HG03045 (cell line): ENCODE measurements at regions not wholly inside any gene's neighbourhood (a gene's known extent, or its start where the extent isn't known, plus 50 kb on each side); places are given as distances from the start of the nearest gene placed in this dataset.
"Not testable (repeated sequence)": the region's sequence is repeated elsewhere in the genome, so short reads cannot be mapped to it uniquely, and the experiment has no call there.

Source experiments
- ATAC-seq: cut with Tn5 transposase; IDR thresholded peaks from one replicate; pipeline ENCODE4 v1.9.1; 2021; ENCODE audit warnings: mild to moderate bottlenecking, moderate library complexity; ENCODE audit not compliant: unreplicated experiment

DNA sequence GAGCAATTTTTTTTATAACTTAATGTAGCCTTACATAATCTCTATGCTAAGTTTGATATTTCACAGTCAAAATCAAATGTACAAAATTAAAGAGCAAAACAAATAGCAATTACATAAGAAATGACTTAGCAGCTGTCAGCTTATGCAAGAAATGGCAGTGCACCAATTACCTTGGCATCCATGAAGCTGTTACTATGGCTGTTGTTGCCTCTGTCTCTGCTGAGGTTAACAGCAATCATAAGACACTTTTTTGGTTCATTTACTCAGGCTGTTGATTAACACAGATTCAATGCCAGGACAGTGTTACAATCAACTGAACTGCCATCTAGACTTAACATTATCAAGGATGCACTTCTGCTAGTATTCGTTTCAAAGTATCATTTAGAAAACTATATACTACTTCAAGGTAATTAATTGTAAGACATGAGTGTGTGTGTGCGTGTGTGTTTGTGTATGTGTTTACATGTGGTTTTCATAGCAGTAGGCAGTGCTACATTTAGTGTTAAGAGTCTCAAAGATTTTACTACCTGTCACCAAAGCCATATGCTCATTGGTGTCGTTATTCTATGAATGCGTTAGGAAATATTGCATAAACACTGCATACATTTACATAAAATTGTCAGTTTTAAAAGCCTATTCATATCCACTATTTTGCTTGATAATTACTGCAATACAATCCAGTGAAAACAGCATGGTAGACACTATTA lies 1084.2 kb upstream of the COX7C start:
- no peak for ATAC-seq

DNA sequence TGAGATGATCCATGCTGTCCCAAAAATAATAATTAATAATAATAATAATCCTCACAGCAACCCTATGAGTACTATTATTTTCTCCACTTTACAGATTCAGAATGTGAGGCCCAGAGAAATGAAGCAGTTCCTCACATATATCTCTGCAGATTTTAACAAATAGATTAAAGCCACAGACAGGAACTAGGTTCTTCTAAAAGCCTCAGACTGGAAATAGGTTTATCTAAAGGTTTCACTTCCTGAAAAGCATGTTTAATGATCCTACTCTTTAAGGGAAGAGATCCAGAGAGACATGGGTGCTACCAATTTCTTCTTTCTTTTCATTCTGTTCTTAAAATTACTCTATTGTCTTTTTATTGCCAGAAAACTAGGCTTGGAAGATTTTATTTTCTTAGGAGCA lies 1079.4 kb upstream of the COX7C start:
- no peak for ATAC-seq

DNA sequence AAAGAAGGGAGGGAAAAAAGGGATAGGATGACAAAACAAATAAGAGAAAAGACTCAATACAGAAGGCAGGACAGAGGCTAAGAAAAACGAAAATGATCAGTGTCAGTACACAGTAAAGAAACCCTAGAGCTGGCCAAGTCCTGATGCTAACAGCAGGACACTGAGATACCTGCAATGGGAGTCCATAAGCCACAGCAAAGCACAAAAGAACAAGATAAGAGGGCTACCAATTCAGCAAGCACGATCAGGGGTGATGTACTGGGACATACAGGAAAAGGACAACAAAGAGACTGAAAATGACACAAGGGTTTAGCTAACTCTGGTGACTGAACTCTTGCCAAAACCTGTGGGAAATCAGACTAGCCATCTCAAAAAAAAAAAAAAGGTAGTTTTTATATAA lies 1072.6 kb upstream of the COX7C start:
- no peak for ATAC-seq

DNA sequence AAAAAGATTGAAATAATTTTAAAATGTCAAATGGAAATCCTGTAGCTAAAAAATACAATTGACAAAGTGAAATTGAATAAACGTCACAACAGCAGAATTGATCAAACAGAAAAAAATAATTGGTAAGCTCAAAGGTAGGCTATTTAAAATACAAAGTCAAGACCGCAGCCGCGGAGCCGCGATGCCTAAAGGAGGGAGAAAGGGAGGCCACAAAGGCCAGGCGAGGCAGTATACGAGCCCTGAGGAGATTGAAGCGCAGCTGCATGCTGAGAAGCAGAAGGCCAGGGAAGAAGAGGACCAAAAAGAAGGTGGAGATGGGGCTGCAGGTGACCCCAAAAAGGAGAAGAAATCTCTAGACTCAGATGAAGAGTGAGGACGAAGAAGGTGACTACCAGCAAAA lies 1068.5 kb upstream of the COX7C start:
- no peak for ATAC-seq

DNA sequence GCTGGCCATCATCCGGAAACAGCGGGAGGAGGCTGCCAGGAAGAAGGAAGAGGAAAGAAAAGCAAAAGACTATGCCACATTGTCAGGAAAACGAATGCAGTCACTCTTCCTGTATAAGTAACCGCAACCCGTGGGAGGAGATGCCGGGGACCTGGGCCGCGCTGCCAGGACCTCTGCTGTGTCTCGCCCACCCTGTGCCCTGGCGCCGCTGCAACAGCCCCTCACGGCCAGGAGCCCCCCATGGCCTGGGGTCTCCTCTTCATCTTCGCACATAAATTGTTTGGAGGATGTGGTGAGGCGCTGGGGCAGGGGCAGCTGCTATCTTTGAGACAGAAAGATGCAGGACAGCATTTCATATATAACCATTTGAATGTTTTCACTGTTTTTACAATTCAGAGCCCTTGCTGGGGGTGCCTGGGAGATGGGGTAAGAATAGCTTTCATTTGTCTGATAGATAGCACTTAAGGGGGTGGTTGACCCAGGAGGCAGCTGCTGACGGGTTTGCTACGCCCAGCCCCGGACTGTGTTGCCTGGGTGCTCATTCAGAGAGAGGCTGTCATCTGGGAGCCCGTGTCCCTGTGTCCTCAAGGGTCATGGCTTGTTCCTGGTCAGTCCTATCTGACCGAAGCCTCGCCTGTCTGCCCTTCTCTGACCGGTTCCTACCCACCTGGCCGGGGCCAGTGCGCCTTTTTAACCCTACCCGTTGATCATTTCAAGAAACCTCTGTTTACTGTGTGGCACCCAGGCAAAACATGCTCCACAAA lies 1067.7 kb upstream of the COX7C start:
- ATAC-seq = no peak

DNA sequence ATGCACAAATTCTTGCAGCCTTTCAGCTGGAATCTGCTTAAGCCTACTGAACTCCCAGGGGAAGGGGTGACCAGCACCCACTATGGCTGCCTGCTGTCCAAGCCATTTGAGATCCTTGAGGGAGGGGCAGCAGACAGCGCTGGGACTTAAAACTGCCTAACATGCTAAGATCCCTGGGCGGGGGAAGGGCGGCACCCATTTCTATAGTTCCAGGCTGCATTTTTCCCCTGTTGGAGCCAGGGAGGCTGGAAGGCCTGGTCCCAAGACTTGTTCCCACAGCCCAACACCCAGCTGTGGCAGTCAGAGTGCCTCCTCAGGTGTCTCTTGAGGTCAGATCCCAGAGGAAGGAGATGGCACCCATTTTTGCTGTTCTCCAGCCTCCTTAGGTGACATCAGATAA lies 1061.3 kb upstream of the COX7C start:
- ATAC-seq = no peak

DNA sequence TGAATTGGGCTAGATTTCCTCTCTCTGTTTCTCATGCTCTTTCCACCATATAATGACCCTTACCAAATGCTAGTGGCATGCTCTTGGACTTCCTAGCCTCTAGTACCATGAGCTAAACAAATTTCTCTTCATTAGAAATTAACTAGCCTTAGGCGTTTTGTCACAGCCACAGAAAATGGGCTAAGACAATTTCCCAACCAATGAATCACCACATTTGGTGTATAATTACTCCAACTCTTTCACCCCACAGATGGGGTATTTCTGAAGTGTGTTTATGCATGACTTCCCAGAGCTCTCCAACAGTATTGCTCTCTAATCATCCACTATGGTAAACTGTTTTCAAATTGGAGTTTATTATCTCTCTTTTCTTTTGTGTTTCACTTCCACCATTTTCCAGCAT lies 1041.1 kb upstream of the COX7C start:
- ATAC-seq = no peak

DNA sequence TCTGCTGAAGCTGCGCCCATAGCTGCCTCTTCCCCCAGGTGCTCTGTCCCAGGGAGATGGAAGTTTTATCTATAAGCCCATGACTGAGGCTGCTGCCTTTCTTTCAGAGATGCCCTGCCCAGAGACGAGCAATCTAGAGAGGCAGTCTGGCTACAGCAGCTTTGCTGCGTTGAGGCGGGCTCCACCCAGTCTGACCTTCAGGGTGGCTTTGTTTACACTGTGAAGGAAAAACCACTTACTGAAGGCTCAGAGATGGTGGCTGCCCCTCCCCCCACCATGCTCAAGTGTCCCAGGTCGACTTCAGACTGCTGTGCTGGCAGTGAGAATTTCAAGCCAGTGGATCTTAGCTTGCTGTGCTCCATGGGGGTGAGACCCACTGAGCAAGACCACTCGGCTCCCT lies 1029.9 kb upstream of the COX7C start:
- not testable (repeated sequence) for ATAC-seq

DNA sequence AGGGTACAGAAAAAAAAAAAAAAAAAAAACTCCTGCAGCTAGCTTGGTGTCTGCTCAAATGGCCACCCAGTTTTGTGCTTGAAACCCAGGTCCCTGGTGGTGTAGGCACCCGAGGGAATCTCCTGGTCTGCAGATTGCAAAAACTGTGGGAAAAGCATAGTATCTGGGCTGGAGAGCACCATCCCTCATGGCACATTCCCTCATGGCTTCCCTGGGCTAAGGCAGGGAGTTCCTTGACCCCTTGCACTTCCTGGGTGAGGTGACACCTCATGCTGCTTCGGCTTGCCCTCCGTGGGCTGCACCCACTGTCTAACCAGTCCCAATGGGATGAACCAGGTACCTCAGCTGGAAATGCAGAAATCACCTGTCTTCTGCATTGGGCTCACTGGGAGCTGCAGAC lies 1029.5 kb upstream of the COX7C start:
- ATAC-seq = not testable (repeated sequence)

DNA sequence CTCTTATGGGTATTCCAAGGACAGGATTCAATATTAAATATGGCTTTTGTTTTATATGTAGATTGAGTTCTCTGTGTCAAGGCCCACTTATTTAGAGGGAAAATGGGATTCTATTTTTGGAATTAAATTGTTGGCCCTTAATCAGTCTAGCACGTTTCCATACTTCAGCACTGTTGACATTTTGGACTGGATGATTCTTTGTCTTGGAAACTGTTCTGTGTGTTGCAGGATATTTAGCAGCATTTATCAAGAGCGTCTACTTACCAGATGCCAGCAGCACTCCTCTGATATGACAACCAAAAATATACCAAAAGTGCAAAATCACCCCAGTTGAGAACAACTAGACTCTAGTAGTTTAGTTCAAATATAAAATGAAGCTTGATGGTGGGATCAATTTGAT lies 1027.0 kb upstream of the COX7C start:
- no peak for ATAC-seq

DNA sequence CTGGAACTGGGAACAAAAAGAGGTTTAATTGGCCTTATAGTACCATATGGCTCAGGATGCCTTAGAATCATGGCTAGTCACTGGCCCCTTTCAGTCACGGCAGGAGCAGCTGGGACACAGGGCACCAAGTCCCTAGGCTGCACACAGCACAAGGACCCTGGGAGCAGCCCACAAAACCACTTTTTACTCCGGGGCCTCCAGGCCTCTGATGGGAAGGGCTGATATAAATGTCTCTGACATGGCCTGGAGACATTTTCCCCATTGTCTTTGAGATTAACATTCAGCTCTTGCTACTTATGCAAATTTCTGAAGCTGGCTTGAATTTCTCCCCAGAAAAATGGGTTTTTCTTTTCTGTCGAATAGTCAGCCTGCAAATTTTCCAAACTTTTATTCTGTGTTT lies 1026.4 kb upstream of the COX7C start:
- ATAC-seq = no peak

DNA sequence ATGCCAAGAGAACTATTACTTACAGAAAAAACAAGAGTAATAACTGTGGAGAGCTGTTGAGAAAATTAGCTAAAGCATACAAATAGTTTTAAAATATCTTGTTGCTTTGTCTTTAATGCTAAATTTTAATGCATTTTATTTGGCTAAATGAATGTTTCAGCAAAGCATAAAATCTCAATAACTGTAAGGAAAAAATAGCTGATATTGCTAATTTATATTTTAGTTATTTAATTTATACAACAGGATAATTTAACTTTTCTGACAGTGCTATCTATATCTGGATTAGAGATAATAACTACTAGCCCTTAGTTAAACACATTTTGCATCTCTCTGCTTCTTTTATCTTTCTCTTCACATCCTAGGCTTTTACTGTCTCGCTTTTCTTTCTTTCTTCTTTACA lies 1014.9 kb upstream of the COX7C start:
- ATAC-seq = no peak

DNA sequence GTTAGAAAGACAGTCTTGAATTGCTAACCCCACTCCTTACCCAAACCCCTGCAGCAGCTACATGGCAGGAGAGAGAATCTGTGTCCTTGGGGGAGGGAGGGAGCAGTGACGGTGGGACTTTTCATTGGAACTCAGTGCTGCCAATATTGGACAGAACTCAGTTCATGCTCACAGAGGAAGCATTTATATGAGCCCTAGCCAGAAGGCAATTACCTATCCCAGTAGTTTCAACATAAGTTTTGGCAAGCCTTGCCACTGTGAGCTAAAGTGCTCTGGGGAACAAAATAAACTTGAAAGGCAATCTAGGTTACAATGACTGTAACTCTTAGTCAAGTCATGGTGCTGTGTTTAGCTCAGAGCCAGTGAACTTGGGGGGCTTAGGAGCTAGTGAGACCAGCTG lies 1013.4 kb upstream of the COX7C start:
- ATAC-seq = no peak

DNA sequence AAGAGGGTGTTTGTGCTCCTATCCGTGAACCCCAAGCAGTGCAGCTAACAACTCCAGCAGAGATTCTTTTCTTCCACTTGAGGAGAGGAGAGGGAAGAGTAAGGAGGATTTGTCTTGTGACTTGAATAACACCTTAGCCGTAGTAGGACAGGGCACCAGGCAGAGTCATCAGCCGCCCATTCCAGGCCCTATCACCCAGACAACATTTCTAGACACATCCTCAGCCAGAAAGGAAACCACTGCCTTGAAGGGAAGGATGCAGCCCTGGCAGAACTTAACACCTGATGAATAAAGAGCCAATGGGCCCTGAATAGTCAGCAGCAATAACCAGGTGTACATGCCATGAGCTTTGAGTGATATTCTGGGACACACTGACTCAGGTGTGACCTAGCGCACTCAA lies 1013.0 kb upstream of the COX7C start:
- ATAC-seq = no peak

DNA sequence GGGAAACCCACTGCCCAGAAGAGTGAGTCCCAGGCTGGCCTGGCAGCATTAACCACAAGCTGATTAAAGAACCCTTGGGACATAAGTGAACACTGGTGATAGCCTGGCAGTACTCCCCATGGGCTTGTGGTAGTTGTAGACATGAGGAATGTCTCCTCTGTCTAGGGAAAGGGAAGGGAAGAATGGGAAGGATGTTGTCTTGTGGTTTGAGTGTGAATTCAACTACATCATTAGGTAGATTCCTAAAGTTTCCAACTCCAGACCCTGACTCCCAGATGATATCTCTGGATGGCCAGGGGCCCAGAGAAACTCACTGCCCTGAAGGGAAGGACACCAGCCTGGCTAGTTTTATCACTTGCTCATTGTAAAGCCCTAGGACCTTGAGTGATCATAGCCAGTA lies 1012.4 kb upstream of the COX7C start:
- no peak for ATAC-seq

DNA sequence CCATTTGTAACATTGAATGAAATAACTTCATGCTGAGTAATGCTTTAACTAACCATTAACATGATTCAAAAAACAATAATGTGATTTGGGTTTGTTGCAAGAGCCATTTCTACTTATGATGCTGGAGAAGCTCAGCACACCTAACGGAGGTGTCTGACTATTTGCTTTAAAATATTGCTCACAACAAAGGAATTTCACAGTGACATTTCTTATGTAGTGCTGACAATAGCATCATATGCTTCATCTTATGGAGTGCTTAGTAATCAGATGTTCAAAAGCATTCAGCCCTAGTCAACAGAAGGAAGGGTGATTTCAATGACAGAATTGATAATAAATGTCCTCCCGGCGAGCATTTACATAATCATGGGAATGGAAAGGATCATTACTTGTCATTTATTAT lies 1003.3 kb upstream of the COX7C start:
- ATAC-seq = no peak

DNA sequence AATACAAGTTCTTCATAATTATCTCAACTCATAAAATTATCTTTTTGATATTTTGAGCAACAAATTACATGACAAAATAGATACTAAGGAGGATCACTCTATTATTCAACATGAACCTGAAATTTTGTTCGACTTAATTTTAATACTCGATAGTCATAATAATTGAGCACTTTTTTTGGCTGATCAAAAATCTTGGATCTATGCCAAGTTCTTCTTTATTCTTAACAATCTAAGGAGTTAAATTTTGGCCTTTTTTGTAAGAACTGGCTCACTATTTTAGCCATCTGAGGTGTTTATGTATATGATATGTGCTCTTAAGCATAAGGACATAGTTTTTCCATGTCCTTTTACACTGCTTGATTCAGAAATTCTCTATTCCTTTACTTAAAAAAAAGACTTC lies 996.1 kb upstream of the COX7C start:
- ATAC-seq = no peak

DNA sequence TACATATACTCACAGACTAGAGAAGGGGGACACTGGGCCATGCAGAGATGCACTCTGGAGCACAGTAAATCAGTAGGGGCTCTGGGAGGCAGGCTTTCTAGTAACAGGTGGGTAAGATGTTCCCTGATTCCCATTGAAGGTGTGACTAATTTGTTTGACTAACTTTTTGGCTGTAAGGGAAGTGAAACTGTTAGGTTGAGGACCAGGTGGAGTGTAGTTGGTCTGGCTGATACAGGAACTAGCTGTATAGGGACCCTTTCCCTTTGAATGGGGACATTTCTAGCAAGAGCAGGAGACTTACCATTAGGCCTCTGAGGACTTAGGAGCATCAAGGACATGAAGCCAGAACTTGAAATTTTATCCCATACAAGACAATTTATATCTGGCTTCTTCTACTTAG lies 989.6 kb upstream of the COX7C start:
- no peak for ATAC-seq

DNA sequence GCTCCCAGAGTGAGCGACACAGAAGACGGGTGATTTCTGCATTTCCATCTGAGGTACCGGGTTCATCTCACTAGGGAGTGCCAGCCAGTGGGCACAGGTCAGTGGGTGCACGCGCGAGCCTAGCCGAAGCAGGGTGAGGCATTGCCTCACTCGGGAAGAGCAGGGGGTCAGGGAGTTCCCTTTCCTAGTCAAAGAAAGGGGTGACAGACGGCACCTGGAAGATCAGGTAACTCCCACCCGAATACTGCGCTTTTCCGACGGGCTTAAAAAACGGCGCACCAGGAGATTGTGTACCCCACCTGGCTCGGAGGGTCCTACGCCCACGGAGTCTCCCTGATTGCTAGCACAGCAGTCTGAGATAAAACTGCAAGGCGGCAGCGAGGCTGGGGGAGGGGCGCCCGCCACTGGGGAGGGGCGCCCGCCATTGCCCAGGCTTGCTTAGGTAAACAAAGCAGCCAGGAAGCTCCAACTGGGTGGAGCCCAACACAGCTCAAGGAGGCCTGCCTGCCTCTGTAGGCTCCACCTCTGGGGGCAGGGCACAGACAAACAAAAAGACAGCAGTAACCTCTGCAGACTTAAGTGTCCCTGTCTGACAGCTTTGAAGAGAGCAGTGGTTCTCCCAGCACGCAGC lies 979.1 kb upstream of the COX7C start:
- not testable (repeated sequence) for ATAC-seq

DNA sequence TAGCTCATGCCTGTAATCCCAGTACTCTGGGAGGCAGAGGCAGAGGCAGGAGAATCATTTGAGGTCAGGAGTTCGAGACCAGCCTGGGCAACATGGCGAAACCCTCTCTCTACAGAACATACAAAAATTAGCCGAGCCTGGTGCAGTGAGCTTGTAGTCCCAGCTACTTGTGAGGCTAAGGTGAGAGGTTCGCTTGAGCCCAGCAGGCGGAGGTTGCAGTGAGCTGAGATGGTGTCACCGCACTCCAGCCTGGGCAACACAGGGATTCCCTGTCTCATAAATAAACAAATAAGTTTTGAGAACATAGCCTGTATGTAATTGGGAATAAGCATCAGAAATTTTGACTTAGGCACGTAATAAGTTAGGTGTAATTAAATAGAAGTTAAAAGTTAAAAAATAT lies 971.7 kb upstream of the COX7C start:
- ATAC-seq = no peak

DNA sequence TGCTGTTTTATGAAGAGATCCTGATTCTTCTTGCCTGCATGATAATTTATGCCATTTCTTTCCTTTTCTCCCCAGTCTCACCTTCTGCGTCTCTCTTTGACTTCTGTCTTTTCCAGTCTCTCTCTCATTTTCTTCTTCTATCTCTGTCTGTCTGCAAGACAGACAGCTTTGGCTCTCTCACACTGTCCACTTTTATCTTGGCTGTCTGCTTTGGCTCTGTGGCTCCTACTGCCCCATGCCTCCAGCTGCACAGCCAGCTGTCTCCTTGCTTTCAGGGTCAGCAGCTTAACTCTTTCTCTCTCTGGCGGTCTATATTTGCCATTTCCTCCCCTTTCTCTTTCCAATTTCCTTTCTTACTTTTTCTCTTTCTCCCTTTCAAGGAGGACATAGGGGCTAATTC lies 971.1 kb upstream of the COX7C start:
- no peak for ATAC-seq
